ENCODE measurements at regions not wholly inside any gene's neighbourhood (a gene's known extent, or its start where the extent isn't known, plus 50 kb on each side); places are given as distances from the start of the nearest gene placed in this dataset.

DNA sequence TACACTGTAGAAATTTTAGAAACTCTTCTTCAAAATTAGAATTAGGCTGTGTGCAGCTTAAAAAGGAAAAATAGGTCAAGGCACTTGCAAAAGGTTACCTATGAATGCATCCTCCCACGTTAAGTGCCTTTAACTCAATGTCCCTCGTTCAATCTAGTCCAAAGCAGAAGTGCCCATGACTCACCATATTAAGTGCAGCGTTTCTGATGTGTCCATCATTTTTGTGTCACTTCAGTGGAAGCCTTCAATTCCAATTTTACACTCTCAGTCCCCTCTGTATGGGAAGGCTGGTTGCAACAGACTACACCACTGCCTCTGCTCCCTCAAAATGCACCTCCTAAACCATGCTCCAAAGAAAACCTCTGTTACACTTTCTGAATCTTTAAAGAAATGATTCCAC, 53.4 kb downstream of the FOXB1 start:
- TF ChIP-seq, protein P1, sequence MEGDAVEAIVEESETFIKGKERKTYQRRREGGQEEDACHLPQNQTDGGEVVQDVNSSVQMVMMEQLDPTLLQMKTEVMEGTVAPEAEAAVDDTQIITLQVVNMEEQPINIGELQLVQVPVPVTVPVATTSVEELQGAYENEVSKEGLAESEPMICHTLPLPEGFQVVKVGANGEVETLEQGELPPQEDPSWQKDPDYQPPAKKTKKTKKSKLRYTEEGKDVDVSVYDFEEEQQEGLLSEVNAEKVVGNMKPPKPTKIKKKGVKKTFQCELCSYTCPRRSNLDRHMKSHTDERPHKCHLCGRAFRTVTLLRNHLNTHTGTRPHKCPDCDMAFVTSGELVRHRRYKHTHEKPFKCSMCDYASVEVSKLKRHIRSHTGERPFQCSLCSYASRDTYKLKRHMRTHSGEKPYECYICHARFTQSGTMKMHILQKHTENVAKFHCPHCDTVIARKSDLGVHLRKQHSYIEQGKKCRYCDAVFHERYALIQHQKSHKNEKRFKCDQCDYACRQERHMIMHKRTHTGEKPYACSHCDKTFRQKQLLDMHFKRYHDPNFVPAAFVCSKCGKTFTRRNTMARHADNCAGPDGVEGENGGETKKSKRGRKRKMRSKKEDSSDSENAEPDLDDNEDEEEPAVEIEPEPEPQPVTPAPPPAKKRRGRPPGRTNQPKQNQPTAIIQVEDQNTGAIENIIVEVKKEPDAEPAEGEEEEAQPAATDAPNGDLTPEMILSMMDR (IDR thresholded peaks at IDR 0.05; ENCODE audit: low read depth, low read length) = no peak
- DNase-seq (ENCODE audit: low read depth in 2 of 2) = no peak
- H3K4me3 ChIP-seq (replicated peaks in 1 of 2; ENCODE audit: low read depth in 2 of 2, low read length in 2 of 2) = no peak overlapping the region

DNA sequence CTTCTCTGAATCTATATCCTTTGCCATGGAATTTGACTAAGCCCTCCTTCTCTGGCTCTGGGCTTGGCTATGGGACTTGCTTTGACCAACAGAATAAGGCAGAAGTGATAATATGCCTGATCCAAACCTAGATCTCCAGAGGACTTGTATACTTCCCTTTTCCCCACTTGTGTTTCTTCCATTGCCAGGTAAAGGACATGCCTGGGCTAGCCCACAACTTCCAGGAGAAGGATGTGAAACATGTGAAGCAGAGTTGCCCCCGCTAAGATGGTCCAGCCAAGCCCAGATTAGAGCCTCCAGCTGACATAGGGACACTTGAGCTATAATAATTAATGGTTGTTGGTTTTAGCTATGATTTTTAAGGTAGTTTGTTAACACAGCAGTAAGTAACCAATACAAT, 55.1 kb downstream of the FOXB1 start:
- no peak overlapping the region for H3K4me3 ChIP-seq (replicated peaks in 1 of 2; ENCODE audit: low read depth in 2 of 2, low read length in 2 of 2)
- DNase-seq (ENCODE audit: low read depth in 2 of 2) = no peak
- TF ChIP-seq, protein P1 (IDR thresholded peaks at IDR 0.05; ENCODE audit: low read depth, low read length) = no peak

DNA sequence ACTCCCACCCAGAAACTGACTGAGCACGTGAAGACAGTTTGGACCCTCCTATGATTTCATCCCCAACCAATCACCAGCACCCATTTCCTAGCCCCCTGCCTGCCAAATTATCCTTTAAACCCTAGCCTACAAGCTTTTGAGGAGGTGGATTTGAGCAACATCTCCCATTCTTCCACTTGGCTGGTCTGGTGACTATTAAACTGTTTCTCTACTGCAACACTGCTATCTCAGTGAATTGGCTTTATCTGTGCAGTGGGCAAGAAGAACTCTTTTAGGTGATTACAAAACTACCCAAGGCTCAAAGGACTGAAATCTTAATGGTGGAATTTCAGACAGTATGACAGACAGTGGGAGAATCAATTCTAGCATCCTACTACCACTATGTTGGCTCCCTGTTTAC, 57.6 kb downstream of the FOXB1 start:
- H3K4me3 ChIP-seq (replicated peaks in 1 of 2; ENCODE audit: low read depth in 2 of 2, low read length in 2 of 2) = no peak overlapping the region
- TF ChIP-seq, protein P1 (IDR thresholded peaks at IDR 0.05; ENCODE audit: low read depth, low read length) = no peak

DNA sequence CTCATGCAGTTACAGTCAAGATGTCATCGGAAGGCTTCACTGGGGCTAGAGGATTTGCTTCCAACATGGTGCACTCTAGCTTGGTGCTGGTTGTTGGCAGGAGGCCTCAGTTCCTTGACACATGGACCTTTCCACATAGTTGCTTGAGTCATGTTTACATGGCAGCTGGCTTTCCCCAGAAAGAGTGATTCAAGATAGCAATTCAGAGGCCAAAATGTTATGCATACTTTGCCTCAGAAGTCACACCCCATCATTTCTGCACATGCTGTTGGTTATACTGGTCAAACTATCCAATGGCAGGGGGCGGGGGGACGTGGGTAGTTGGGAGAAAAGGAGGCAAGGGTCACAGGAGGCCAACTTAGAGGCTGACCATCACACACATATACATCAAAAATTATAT, 58.7 kb downstream of the FOXB1 start:
- TF ChIP-seq, protein P1 (IDR thresholded peaks at IDR 0.05; ENCODE audit: low read depth, low read length) = no peak
- peak; percentile 34 to 87 for DNase-seq (ENCODE audit: low read depth in 2 of 2)
- H3K4me3 ChIP-seq (replicated peaks in 1 of 2; ENCODE audit: low read depth in 2 of 2, low read length in 2 of 2) = no peak overlapping the region

More for the DNA sequence above, 57.6 kb downstream of the FOXB1 start:
- DNase-seq (ENCODE audit: low read depth in 2 of 2) = no peak

DNA sequence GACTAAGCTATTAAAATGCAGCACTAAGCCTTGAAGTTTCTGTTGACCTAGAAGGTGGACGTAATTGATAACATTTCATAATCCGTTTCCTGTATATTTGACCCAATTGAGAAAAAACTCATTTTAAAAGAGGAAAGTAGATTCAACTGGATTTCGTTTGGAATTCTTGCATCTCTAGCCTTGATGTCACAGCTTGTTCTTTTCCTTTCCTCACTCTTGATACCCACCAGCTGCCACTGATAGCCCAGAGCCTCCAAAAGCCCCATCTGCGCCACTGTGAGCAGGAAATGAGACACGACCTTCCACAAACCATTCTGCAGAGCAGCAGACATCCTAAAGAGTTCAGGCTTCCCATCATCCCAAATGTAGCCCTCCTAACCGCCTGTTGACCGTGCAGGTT, 61.8 kb downstream of the FOXB1 start:
- DNase-seq (ENCODE audit: low read depth in 2 of 2) = peak; percentile 20 to 42
- TF ChIP-seq, protein P1 (IDR thresholded peaks at IDR 0.05; ENCODE audit: low read depth, low read length) = no peak

DNA sequence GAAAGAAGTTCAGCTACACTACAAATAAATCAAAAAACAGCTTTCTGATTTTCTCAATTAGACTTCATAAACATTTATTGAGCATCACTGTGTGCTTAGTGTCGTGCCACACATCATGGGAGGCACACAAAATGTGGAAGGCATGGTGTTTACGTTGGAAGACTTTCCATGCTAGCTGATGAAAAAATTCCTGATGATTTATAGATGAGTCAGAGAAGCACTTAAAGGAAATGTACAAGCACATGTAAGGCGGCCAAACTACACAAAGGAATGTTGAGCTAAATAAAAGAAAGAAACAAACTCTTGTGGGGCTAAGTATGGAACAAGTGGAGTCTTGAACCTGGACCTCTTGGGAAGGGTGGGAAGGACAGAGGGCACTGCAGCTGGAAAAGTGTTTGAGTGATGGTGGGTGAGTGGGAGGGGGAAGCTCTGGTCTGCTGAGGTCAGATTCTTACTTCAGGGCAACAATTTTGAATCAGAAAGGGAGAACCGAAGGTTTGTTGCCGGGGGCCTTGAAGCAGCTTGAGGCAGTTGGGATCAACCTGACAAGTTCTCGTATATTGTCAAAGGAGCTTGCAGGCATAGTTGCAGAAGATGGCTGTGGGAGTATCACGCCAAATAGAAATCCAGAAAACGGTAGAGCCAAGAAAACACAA, 66.9 kb downstream of the FOXB1 start:
- TF ChIP-seq, protein P1 (IDR thresholded peaks at IDR 0.05; ENCODE audit: low read depth, low read length) = no peak
- H3K4me3 ChIP-seq (replicated peaks in 1 of 2; ENCODE audit: low read depth in 2 of 2, low read length in 2 of 2) = no peak overlapping the region
- DNase-seq (ENCODE audit: low read depth in 2 of 2) = peak; percentile 74 to 90

More for the DNA sequence above, 61.8 kb downstream of the FOXB1 start:
- H3K4me3 ChIP-seq (replicated peaks in 1 of 2; ENCODE audit: low read depth in 2 of 2, low read length in 2 of 2) = no peak overlapping the region

Measured in cardiac fibroblast (primary cell).